ENCODE measurements at regions not wholly inside any gene's neighbourhood (a gene's known extent, or its start where the extent isn't known, plus 50 kb on each side); places are given as distances from the start of the nearest gene placed in this dataset.

DNA sequence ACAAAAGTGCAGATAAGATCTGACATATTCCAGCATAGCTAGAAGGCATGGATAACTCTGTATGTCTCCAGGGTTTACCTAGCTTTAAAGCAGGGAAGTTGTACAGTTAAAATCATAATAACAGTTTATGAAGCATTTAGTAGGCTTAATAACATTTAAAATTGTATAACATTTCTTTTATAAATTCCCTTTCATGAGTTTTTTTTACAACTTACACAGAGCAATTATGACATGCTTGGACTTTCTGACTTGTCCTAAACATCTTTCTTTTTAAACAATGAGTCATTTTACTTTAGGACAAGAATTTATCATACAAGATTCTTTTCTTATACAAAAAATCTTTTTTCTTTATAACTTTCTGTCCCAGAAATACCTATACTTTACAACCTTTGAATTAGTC lies 408.5 kb upstream of the NEGR1 start:
- Histone ChIP-seq H3K4me1 (ENCODE audit: control insufficient read depth, insufficient read depth, low read length, poor library complexity, severe bottlenecking) (no peaks in the 10 kb centered on the region), H3K27ac (ENCODE audit: insufficient read depth, low read length, poor library complexity, severe bottlenecking) (no peak overlapping the region), H3K9me3 (ENCODE audit: control insufficient read depth in 2 of 2, low read length in 2 of 2) (peaks cover 0 to 11% of the 10 kb centered on the region in 2 experiments), H3K4me3 (ENCODE audit: low read depth, low read length) (no peak overlapping the region), H3K36me3 (ENCODE audit: control insufficient read depth, insufficient read depth, low read length) (no peaks in the 10 kb centered on the region), H3K27me3 (ENCODE audit: control insufficient read depth, insufficient read depth, low read length) (no peaks in the 10 kb centered on the region)
- Mint-ChIP-seq H3K27ac (no peak overlapping the region), H3K4me3 (no peak overlapping the region), H3K4me1 (no peaks in the 10 kb centered on the region), H3K9me3 (peaks cover 0 to 48% (median 13%) of the 10 kb centered on the region in 7 donors), H3K27me3 (no peaks in the 10 kb centered on the region), H3K36me3 (no peaks in the 10 kb centered on the region)
- ATAC-seq (ENCODE audit: low read depth in 2 of 2), result no peak
- no peak for DNase-seq

DNA sequence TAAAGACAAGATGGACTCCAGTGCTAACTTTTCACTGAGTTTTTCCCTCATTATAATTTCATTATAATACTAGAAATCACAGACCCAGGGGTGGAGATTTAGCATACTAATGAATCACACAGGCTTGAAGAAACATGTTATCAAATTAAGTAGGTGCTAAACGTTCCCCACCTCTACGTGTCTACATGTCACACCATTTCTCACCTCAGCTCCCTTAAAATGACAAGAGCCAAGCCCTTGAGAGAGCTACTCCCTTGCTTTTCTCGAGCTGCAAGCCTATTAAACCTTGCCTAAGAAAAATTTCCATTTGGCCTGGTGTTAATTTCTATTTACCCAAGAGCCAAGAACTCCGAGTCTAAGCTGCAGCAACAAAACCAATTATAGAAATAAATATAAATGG lies 396.3 kb upstream of the NEGR1 start:
- Histone ChIP-seq H3K27ac (ENCODE audit: insufficient read depth, low read length, poor library complexity, severe bottlenecking) (no peak overlapping the region), H3K9me3 (ENCODE audit: control insufficient read depth in 2 of 2, low read length in 2 of 2) (no peaks in the 10 kb centered on the region), H3K27me3 (ENCODE audit: control insufficient read depth, insufficient read depth, low read length) (no peaks in the 10 kb centered on the region), H3K4me3 (ENCODE audit: low read depth, low read length) (no peak overlapping the region), H3K36me3 (ENCODE audit: control insufficient read depth, insufficient read depth, low read length) (no peaks in the 10 kb centered on the region), H3K4me1 (ENCODE audit: control insufficient read depth, insufficient read depth, low read length, poor library complexity, severe bottlenecking) (no peaks in the 10 kb centered on the region)
- no peaks in the 10 kb centered on the region for H3K4me1 Mint-ChIP-seq
- no peak for ATAC-seq (ENCODE audit: low read depth in 2 of 2)
- H3K9me3 Mint-ChIP-seq, result peaks cover 0 to 6% (median 4%) of the 10 kb centered on the region in 7 donors
- H3K27ac Mint-ChIP-seq, result no peak overlapping the region
- no peaks in the 10 kb centered on the region for H3K36me3 Mint-ChIP-seq
- H3K4me3 Mint-ChIP-seq, result no peak overlapping the region
- no peaks in the 10 kb centered on the region for H3K27me3 Mint-ChIP-seq
- no peak for DNase-seq

DNA sequence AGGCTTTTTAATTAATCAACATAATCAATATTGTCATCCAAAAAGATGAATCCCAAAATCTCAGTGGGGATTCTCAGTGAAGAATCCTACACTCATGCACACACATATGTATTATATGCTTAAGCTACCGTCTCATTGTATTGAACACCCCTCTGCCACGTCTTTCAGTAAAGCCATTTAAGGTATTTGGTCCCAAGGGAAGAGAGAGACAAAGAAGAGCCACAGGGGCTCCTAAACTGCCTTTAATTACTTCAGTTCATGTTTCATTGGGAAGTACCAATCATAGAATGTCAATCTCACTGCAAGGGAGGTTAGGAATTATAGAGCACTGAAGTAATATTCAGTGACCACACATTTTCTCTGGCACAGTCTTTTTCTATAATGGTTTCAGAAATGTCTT lies 388.6 kb upstream of the NEGR1 start:
- Mint-ChIP-seq H3K4me3 (no peak overlapping the region), H3K4me1 (no peaks in the 10 kb centered on the region), H3K27me3 (no peaks in the 10 kb centered on the region), H3K9me3 (peaks cover 0 to 19% (median 4%) of the 10 kb centered on the region in 7 donors), H3K36me3 (no peaks in the 10 kb centered on the region), H3K27ac (no peak overlapping the region)
- DNase-seq (no peak), ATAC-seq (ENCODE audit: low read depth in 2 of 2) (no peak)
- Histone ChIP-seq H3K27ac (ENCODE audit: insufficient read depth, low read length, poor library complexity, severe bottlenecking) (no peak overlapping the region), H3K36me3 (ENCODE audit: control insufficient read depth, insufficient read depth, low read length) (no peaks in the 10 kb centered on the region), H3K4me1 (ENCODE audit: control insufficient read depth, insufficient read depth, low read length, poor library complexity, severe bottlenecking) (no peaks in the 10 kb centered on the region), H3K4me3 (ENCODE audit: low read depth, low read length) (no peak overlapping the region), H3K9me3 (ENCODE audit: control insufficient read depth in 2 of 2, low read length in 2 of 2) (no peaks in the 10 kb centered on the region), H3K27me3 (ENCODE audit: control insufficient read depth, insufficient read depth, low read length) (no peaks in the 10 kb centered on the region)

DNA sequence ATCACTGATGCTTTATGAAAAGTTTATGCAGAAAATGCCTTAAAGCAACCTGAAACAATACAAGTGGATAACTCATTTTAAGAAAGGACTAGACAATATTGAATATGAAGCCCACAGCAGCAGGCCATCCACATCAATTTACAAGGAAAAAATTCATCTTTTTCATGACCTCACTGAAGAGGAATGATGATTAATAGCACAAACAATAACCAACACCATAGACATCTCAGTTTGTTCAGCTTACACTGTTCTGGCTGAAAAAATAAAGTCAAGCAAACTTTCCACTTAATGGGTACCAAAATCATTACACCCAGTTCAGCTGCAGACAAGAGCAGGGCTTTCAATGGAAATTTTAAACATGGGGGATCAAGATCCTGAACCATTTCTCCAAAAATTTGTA lies 380.6 kb upstream of the NEGR1 start:
- Mint-ChIP-seq H3K9me3 (peaks cover 5 to 26% (median 7%) of the 10 kb centered on the region in 7 donors), H3K4me1 (no peaks in the 10 kb centered on the region), H3K36me3 (no peaks in the 10 kb centered on the region), H3K27ac (peak overlapping the region in 1 of 3 donors; percentile 66), H3K4me3 (no peak overlapping the region), H3K27me3 (no peaks in the 10 kb centered on the region)
- H3K27me3 ChIP-seq (ENCODE audit: control insufficient read depth, insufficient read depth, low read length), result no peaks in the 10 kb centered on the region
- H3K4me3 ChIP-seq (ENCODE audit: low read depth, low read length), result no peak overlapping the region
- DNase-seq (no peak), ATAC-seq (ENCODE audit: low read depth in 2 of 2) (no peak)
- no peak overlapping the region for H3K27ac ChIP-seq (ENCODE audit: insufficient read depth, low read length, poor library complexity, severe bottlenecking)
- no peaks in the 10 kb centered on the region for H3K36me3 ChIP-seq (ENCODE audit: control insufficient read depth, insufficient read depth, low read length)
- H3K9me3 ChIP-seq (ENCODE audit: control insufficient read depth in 2 of 2, low read length in 2 of 2), result no peaks in the 10 kb centered on the region
- H3K4me1 ChIP-seq (ENCODE audit: control insufficient read depth, insufficient read depth, low read length, poor library complexity, severe bottlenecking), result no peaks in the 10 kb centered on the region

- Mint-ChIP-seq H3K4me1 (no peaks in the 10 kb centered on the region), H3K9me3 (peaks cover 0 to 6% (median 3%) of the 10 kb centered on the region in 7 donors), H3K27me3 (no peaks in the 10 kb centered on the region), H3K36me3 (no peaks in the 10 kb centered on the region), H3K27ac (no peak overlapping the region), H3K4me3 (no peak overlapping the region)
- H3K27me3 ChIP-seq (ENCODE audit: control insufficient read depth, insufficient read depth, low read length), result no peaks in the 10 kb centered on the region
- ATAC-seq (ENCODE audit: low read depth in 2 of 2), result no peak
- H3K9me3 ChIP-seq (ENCODE audit: control insufficient read depth in 2 of 2, low read length in 2 of 2), result peaks cover 0 to 3% of the 10 kb centered on the region in 2 experiments
- no peak overlapping the region for H3K4me3 ChIP-seq (ENCODE audit: low read depth, low read length)
- no peaks in the 10 kb centered on the region for H3K36me3 ChIP-seq (ENCODE audit: control insufficient read depth, insufficient read depth, low read length)
- no peak overlapping the region for H3K27ac ChIP-seq (ENCODE audit: insufficient read depth, low read length, poor library complexity, severe bottlenecking)
- H3K4me1 ChIP-seq (ENCODE audit: control insufficient read depth, insufficient read depth, low read length, poor library complexity, severe bottlenecking), result no peaks in the 10 kb centered on the region
- no peak for DNase-seq
Observed at GRCh38 chr1:72650843-72651435, 368.6 kb upstream of the NEGR1 start.

GRCh38 chr1:72649991-72650390 lies 367.7 kb upstream of the NEGR1 start:
- Histone ChIP-seq H3K4me3 (ENCODE audit: low read depth, low read length) (no peak overlapping the region), H3K27me3 (ENCODE audit: control insufficient read depth, insufficient read depth, low read length) (no peaks in the 10 kb centered on the region), H3K27ac (ENCODE audit: insufficient read depth, low read length, poor library complexity, severe bottlenecking) (no peak overlapping the region), H3K4me1 (ENCODE audit: control insufficient read depth, insufficient read depth, low read length, poor library complexity, severe bottlenecking) (no peaks in the 10 kb centered on the region), H3K9me3 (ENCODE audit: control insufficient read depth in 2 of 2, low read length in 2 of 2) (peaks cover 0 to 3% of the 10 kb centered on the region in 2 experiments), H3K36me3 (ENCODE audit: control insufficient read depth, insufficient read depth, low read length) (no peaks in the 10 kb centered on the region)
- Mint-ChIP-seq H3K4me3 (no peak overlapping the region), H3K36me3 (no peaks in the 10 kb centered on the region), H3K27ac (no peak overlapping the region), H3K9me3 (peaks cover 0 to 6% (median 3%) of the 10 kb centered on the region in 7 donors), H3K4me1 (no peaks in the 10 kb centered on the region), H3K27me3 (no peaks in the 10 kb centered on the region)
- no peak for DNase-seq
- ATAC-seq (ENCODE audit: low read depth in 2 of 2), result no peak

- Histone ChIP-seq H3K27me3 (ENCODE audit: control insufficient read depth, insufficient read depth, low read length) (no peaks in the 10 kb centered on the region), H3K9me3 (ENCODE audit: control insufficient read depth in 2 of 2, low read length in 2 of 2) (peaks cover 0 to 3% of the 10 kb centered on the region in 2 experiments), H3K4me3 (ENCODE audit: low read depth, low read length) (no peak overlapping the region), H3K4me1 (ENCODE audit: control insufficient read depth, insufficient read depth, low read length, poor library complexity, severe bottlenecking) (no peaks in the 10 kb centered on the region), H3K27ac (ENCODE audit: insufficient read depth, low read length, poor library complexity, severe bottlenecking) (no peak overlapping the region), H3K36me3 (ENCODE audit: control insufficient read depth, insufficient read depth, low read length) (no peaks in the 10 kb centered on the region)
- no peak overlapping the region for H3K27ac Mint-ChIP-seq
- H3K36me3 Mint-ChIP-seq, result no peaks in the 10 kb centered on the region
- no peak overlapping the region for H3K4me3 Mint-ChIP-seq
- DNase-seq (no peak), ATAC-seq (ENCODE audit: low read depth in 2 of 2) (no peak)
- peaks cover 0 to 6% (median 3%) of the 10 kb centered on the region in 7 donors for H3K9me3 Mint-ChIP-seq
- H3K27me3 Mint-ChIP-seq, result no peaks in the 10 kb centered on the region
- H3K4me1 Mint-ChIP-seq, result no peaks in the 10 kb centered on the region
Observed at GRCh38 chr1:72649211-72649888, 367.0 kb upstream of the NEGR1 start.

GRCh38 chr1:72648465-72648864 lies 366.1 kb upstream of the NEGR1 start:
- peaks cover 0 to 14% (median 9%) of the 10 kb centered on the region in 7 donors for H3K9me3 Mint-ChIP-seq
- H3K4me3 Mint-ChIP-seq, result no peak overlapping the region
- H3K27me3 Mint-ChIP-seq, result no peaks in the 10 kb centered on the region
- DNase-seq (no peak), ATAC-seq (ENCODE audit: low read depth in 2 of 2) (no peak)
- Histone ChIP-seq H3K9me3 (ENCODE audit: control insufficient read depth in 2 of 2, low read length in 2 of 2) (peaks cover 0 to 3% of the 10 kb centered on the region in 2 experiments), H3K4me1 (ENCODE audit: control insufficient read depth, insufficient read depth, low read length, poor library complexity, severe bottlenecking) (no peaks in the 10 kb centered on the region), H3K4me3 (ENCODE audit: low read depth, low read length) (no peak overlapping the region), H3K27me3 (ENCODE audit: control insufficient read depth, insufficient read depth, low read length) (no peaks in the 10 kb centered on the region), H3K36me3 (ENCODE audit: control insufficient read depth, insufficient read depth, low read length) (no peaks in the 10 kb centered on the region), H3K27ac (ENCODE audit: insufficient read depth, low read length, poor library complexity, severe bottlenecking) (no peak overlapping the region)
- H3K4me1 Mint-ChIP-seq, result no peaks in the 10 kb centered on the region
- no peak overlapping the region for H3K27ac Mint-ChIP-seq
- H3K36me3 Mint-ChIP-seq, result no peaks in the 10 kb centered on the region

Measured in CD4-positive, CD25-positive, alpha-beta regulatory T cell (primary cell).